ENCODE measurements at regions not wholly inside any gene's neighbourhood (a gene's known extent, or its start where the extent isn't known, plus 50 kb on each side); places are given as distances from the start of the nearest gene placed in this dataset.

GRCh38 chr1:78319603-78320002, 171.2 kb upstream of the PTGFR start:
- H3K27ac ChIP-seq = no peak overlapping the region
- H4K20me1 ChIP-seq (ENCODE audit: insufficient read depth) = no peaks in the 10 kb centered on the region
- H3K9me2 ChIP-seq (ENCODE audit: insufficient read depth) = peaks cover 6% of the 10 kb centered on the region; the same call in 1 of the 2 replicates
- no peaks in the 10 kb centered on the region for H3K79me2 ChIP-seq (ENCODE audit: low read depth)
- H3K9me3 ChIP-seq (ENCODE audit: insufficient read depth, low read depth) = no peaks in the 10 kb centered on the region
- H3K4me2 ChIP-seq = no peak overlapping the region
- no peak overlapping the region for H3K4me3 ChIP-seq
- no peaks in the 10 kb centered on the region for H3K4me1 ChIP-seq (replicated peaks; ENCODE audit: insufficient read depth)
- no peaks in the 10 kb centered on the region for H3K27me3 ChIP-seq (ENCODE audit: insufficient read depth, low read depth)
- H3K36me3 ChIP-seq (ENCODE audit: low read depth) = no peaks in the 10 kb centered on the region
- BruUV-seq (replicated peaks) = no TSS peak
- DNase-seq = no peak
- intact Hi-C loops (cut with micrococcal nuclease; ENCODE audit: unreplicated experiment) = no loop called here
- H2AFZ ChIP-seq = no peak overlapping the region
- TF ChIP-seq EZH2 (IDR thresholded peaks at IDR 0.05; ENCODE audit: low read depth) = no peak
- TF ChIP-seq CTCF (conservative IDR thresholded peaks at IDR 0.05) = no peak
- POLR2A ChIA-PET (ENCODE audit: unreplicated experiment) = no interaction called here
- no peaks in the 10 kb centered on the region for H3F3A ChIP-seq (ENCODE audit: insufficient read depth, low read depth)
- CTCF ChIA-PET = no interaction called here

- Histone ChIP-seq H3K4me2 (no peak overlapping the region), H3F3A (ENCODE audit: insufficient read depth, low read depth) (no peaks in the 10 kb centered on the region), H3K4me3 (no peak overlapping the region), H2AFZ (no peak overlapping the region), H3K79me2 (ENCODE audit: low read depth) (no peaks in the 10 kb centered on the region), H3K36me3 (ENCODE audit: low read depth) (no peaks in the 10 kb centered on the region), H3K27me3 (ENCODE audit: insufficient read depth, low read depth) (no peaks in the 10 kb centered on the region), H3K9me3 (ENCODE audit: insufficient read depth, low read depth) (no peaks in the 10 kb centered on the region), H3K27ac (no peak overlapping the region), H3K9me2 (ENCODE audit: insufficient read depth) (peaks cover 3% of the 10 kb centered on the region; the same call in 1 of the 2 replicates), H3K4me1 (replicated peaks; ENCODE audit: insufficient read depth) (no peaks in the 10 kb centered on the region), H4K20me1 (ENCODE audit: insufficient read depth) (no peaks in the 10 kb centered on the region)
- DNase-seq = no peak
- BruUV-seq (replicated peaks) = no TSS peak
- intact Hi-C loops (cut with micrococcal nuclease; ENCODE audit: unreplicated experiment) = no loop called here
- TF ChIP-seq CTCF (conservative IDR thresholded peaks at IDR 0.05) (no peak), EZH2 (IDR thresholded peaks at IDR 0.05; ENCODE audit: low read depth) (no peak)
- ChIA-PET POLR2A (ENCODE audit: unreplicated experiment) (no interaction called here), CTCF (no interaction called here)
Observed at GRCh38 chr1:78322928-78323680, 167.7 kb upstream of the PTGFR start.

GRCh38 chr1:78325293-78325692, 165.5 kb upstream of the PTGFR start:
- H3K9me3 ChIP-seq (ENCODE audit: insufficient read depth, low read depth) = no peaks in the 10 kb centered on the region
- DNase-seq = no peak
- TF ChIP-seq EZH2 (IDR thresholded peaks at IDR 0.05; ENCODE audit: low read depth) (no peak), CTCF (conservative IDR thresholded peaks at IDR 0.05) (no peak)
- no peaks in the 10 kb centered on the region for H4K20me1 ChIP-seq (ENCODE audit: insufficient read depth)
- no peaks in the 10 kb centered on the region for H3F3A ChIP-seq (ENCODE audit: insufficient read depth, low read depth)
- H3K27me3 ChIP-seq (ENCODE audit: insufficient read depth, low read depth) = no peaks in the 10 kb centered on the region
- H3K79me2 ChIP-seq (ENCODE audit: low read depth) = no peaks in the 10 kb centered on the region
- no peak overlapping the region for H2AFZ ChIP-seq
- ChIA-PET CTCF (no interaction called here), POLR2A (ENCODE audit: unreplicated experiment) (no interaction called here)
- intact Hi-C loops (cut with micrococcal nuclease; ENCODE audit: unreplicated experiment) = no loop called here
- no peak overlapping the region for H3K27ac ChIP-seq
- no TSS peak for BruUV-seq (replicated peaks)
- H3K4me2 ChIP-seq = no peak overlapping the region
- H3K4me1 ChIP-seq (replicated peaks; ENCODE audit: insufficient read depth) = no peaks in the 10 kb centered on the region
- H3K36me3 ChIP-seq (ENCODE audit: low read depth) = no peaks in the 10 kb centered on the region
- no peaks in the 10 kb centered on the region; the same call in 1 of the 2 replicates for H3K9me2 ChIP-seq (ENCODE audit: insufficient read depth)
- no peak overlapping the region for H3K4me3 ChIP-seq

All from PC-9 (cell line).